GM20000 (cell line): ENCODE measurements at regions not wholly inside any gene's neighbourhood (a gene's known extent, or its start where the extent isn't known, plus 50 kb on each side); places are given as distances from the start of the nearest gene placed in this dataset.

ENCODE experiments used
- DNase-seq: peaks from one replicate; pipeline ENCODE4 v3.0.0; 2012; ENCODE audit warnings: low spot score
- CTCF ChIP-seq: IDR thresholded peaks from 2 replicates; pipeline ENCODE4 v1.5.1; 2012; ENCODE audit warnings: mild to moderate bottlenecking, control low read depth; ENCODE audit errors: extremely low read depth, missing control alignments

DNA sequence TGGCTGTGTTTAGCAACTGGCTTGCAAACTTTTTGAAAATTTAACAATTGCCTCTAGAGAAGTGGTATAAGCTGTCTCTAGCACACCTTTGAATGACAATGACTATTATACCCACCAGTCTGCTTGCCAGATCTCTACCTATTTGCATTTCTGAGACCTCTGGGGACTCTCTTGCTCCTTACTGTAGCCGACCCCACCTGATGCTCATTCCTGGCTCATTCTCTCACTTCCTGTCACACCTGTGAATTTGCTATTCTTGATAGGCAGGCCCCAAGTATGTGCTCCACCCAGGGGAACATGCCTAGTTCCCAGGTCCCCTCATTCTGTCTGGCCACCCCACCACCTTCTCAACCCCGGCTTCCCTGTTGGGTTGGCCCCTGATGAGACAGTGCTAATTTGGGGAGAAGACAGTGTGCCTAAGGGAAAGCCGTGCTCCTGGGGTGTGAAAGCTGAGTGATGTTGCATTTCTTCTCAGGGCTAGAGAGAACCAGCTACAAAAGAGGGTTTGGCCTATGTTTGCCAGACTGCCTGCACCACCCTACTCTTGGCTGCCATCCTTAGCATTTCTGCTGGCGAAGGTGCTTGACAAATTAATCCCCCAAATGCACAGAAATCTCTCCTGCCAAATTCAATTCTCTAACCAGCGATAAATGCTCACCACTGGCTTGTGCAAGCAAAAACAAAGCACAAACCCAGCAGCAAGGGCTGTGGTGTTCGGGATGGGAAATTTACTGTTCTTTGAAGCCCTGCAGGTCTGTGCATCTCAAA lies 138.2 kb downstream of the RPS24 start:
- no peak for DNase-seq
- no peak for TF ChIP-seq CTCF

- no peak for TF ChIP-seq CTCF
- no peak for DNase-seq
Observed at GRCh38 chr10:78173360-78174015, 139.8 kb downstream of the RPS24 start.

GRCh38 chr10:78175444-78176015 lies 141.9 kb downstream of the RPS24 start:
- TF ChIP-seq CTCF, result no peak
- no peak for DNase-seq

GRCh38 chr10:78176320-78177317 lies 143.0 kb downstream of the RPS24 start:
- TF ChIP-seq CTCF, result no peak
- no peak for DNase-seq

- no peak for DNase-seq
- no peak for TF ChIP-seq CTCF
Observed at GRCh38 chr10:78177491-78178185, 144.0 kb downstream of the RPS24 start.

DNA sequence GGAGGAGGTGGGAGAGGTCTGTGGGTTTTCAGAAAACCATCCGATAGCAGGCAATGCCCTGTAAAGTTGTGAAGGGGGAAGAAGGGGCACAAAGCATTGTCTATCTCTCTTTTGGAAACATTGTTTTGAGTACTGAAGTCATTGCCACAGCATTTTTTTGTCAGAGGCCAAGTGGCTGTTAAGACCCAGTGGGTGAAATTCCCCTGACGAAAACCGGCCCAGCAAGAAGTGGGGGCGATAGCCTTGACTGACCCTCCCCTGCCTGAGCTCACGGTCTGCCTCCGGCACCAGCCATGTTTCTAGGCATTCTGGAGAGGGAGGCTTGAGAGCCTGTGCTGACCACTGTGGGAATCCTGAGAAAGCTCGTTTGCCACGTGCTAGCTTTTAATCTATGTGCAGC lies 144.7 kb downstream of the RPS24 start:
- DNase-seq, result no peak

More for the DNA sequence above, 144.7 kb downstream of the RPS24 start:
- no peak for TF ChIP-seq CTCF
